GM10248 (cell line): ENCODE measurements at regions not wholly inside any gene's neighbourhood (a gene's known extent, or its start where the extent isn't known, plus 50 kb on each side); places are given as distances from the start of the nearest gene placed in this dataset.

Source experiments
- CTCF ChIA-PET: fragments of 300-600 bp; sonication (Branson Sonifier 250); formaldehyde crosslinking; extraction: SDS; loops from one replicate; lab custom pipeline; 2021; ENCODE audit warnings: antibody characterized with exemption; lab: Yijun Ruan, JAX
- POLR2A ChIA-PET: fragments of 350-650 bp; sonication (Branson Sonifier 250); formaldehyde crosslinking; extraction: SDS; loops from one replicate; lab custom pipeline; 2020; ENCODE audit warnings: antibody characterized with exemption; lab: Yijun Ruan, JAX
- DNase-seq: peaks from one replicate; pipeline ENCODE4 v3.0.0; 2012; ENCODE audit errors: extremely low spot score
- CTCF ChIP-seq: IDR thresholded peaks from 2 replicates; pipeline ENCODE4 v1.5.1; 2012; ENCODE audit warnings: mild to moderate bottlenecking, low read depth; ENCODE audit errors: extremely low read depth, missing control alignments, control extremely low read depth

GRCh38 chr13:30564489-30564888, 53.2 kb upstream of the USPL1 start:
- ChIA-PET POLR2A (no interaction called here), CTCF (interaction anchor here (2.0 kb wide), 1 partner anchor 432 kb away, joined by 4 read pairs; no protein-coding TSS in a partner anchor)
- no peak for DNase-seq
- TF ChIP-seq CTCF: no peak

- ChIA-PET POLR2A (no interaction called here), CTCF (interaction anchor here (1.3 to 2.0 kb wide), 2 partner anchors 45 to 433 kb away, joined by 3 to 4 read pairs; no protein-coding TSS in a partner anchor)
- no peak for DNase-seq
- no peak for TF ChIP-seq CTCF
These were observed 52.1 kb upstream of the USPL1 start for GRCh38 chr13:30565658-30566057.

- ChIA-PET CTCF (interaction anchor here (1.1 to 1.4 kb wide), 4 partner anchors 9 to 434 kb away, joined by 3 to 6 read pairs (median 4); no protein-coding TSS in a partner anchor), POLR2A (no interaction called here)
- no peak for TF ChIP-seq CTCF
- DNase-seq: no peak
These were observed 50.6 kb upstream of the USPL1 start for GRCh38 chr13:30567072-30567471.
